Fibroblast of lung (primary cell): ENCODE measurements at regions not wholly inside any gene's neighbourhood (a gene's known extent, or its start where the extent isn't known, plus 50 kb on each side); places are given as distances from the start of the nearest gene placed in this dataset.

Experiments used
- DNase-seq, 2 donors: peaks; one replicate each; pipeline versions ENCODE4 v3.0.0 to v3.0.0-alpha.2; 2010; ENCODE audit warnings: low read depth in 2 of 2
- H2AFZ ChIP-seq: 2 replicates; pipeline ENCODE4 v1.5.1; 2012; ENCODE audit warnings: low read length, control low read depth, inconsistent platforms
- H3K27ac ChIP-seq: 2 replicates; pipeline ENCODE4 v1.5.1; 2011; ENCODE audit warnings: low read length, control low read depth; ENCODE audit not compliant: insufficient read depth
- H3K27me3 ChIP-seq: 2 replicates; pipeline ENCODE4 v1.5.1; 2011; ENCODE audit warnings: mild to moderate bottlenecking, low read length; ENCODE audit not compliant: control insufficient read depth, insufficient read depth
- H3K36me3 ChIP-seq: 2 replicates; pipeline ENCODE4 v1.5.1; 2011; ENCODE audit warnings: low read length; ENCODE audit not compliant: control insufficient read depth, insufficient read depth
- H3K4me1 ChIP-seq: 2 replicates; pipeline ENCODE4 v1.5.1; 2011; ENCODE audit warnings: low read length; ENCODE audit not compliant: control insufficient read depth, insufficient read depth; ENCODE audit errors: extremely low read depth
- H3K4me2 ChIP-seq: 2 replicates; pipeline ENCODE4 v1.5.1; 2011; ENCODE audit warnings: low read length, control low read depth; ENCODE audit not compliant: insufficient read depth; ENCODE audit errors: extremely low read depth
- H3K4me3 ChIP-seq, 4 experiments: fragments of 200-600 bp in 1 of 4; sonication (generic) in 1 of 4; replicated peaks in 1 of 4; 2 replicates each; pipeline ENCODE4 v1.5.1; 2011 to 2016; ENCODE audit warnings: low read length in 4 of 4, low read depth in 3 of 4, mild to moderate bottlenecking in 3 of 4, control low read depth in 2 of 4, inconsistent platforms in 1 of 4, mixed read lengths in 1 of 4; ENCODE audit not compliant: insufficient read depth in 1 of 4; ENCODE audit errors: control extremely low read depth in 1 of 4
- H3K79me2 ChIP-seq: 2 replicates; pipeline ENCODE4 v1.5.1; 2012; ENCODE audit warnings: mild to moderate bottlenecking, low read length, inconsistent platforms; ENCODE audit not compliant: control insufficient read depth, insufficient read depth
- H3K9ac ChIP-seq: 2 replicates; pipeline ENCODE4 v1.5.1; 2011; ENCODE audit warnings: mild to moderate bottlenecking, low read length, control low read depth; ENCODE audit not compliant: insufficient read depth
- H3K9me3 ChIP-seq: 2 replicates; pipeline ENCODE4 v1.5.1; 2012; ENCODE audit warnings: low read depth, low read length; ENCODE audit not compliant: control insufficient read depth, insufficient read depth
- H4K20me1 ChIP-seq: 2 replicates; pipeline ENCODE4 v1.5.1; 2011; ENCODE audit warnings: low read length; ENCODE audit not compliant: control insufficient read depth, insufficient read depth; ENCODE audit errors: extremely low read depth
- CTCF ChIP-seq, 2 donors: IDR thresholded peaks in 1 of 2; conservative IDR thresholded peaks in 1 of 2; 1 replicate in 1 of 2; 2 replicates in 1 of 2; pipeline ENCODE4 v1.5.1; 2011 to 2012; ENCODE audit warnings: low read length in 2 of 2, control low read depth in 1 of 2, inconsistent platforms in 1 of 2, low read depth in 1 of 2, mild to moderate bottlenecking in 1 of 2
- EZH2 ChIP-seq: IDR thresholded peaks from 2 replicates; pipeline ENCODE4 v1.5.1; 2012; ENCODE audit warnings: low read length, control low read depth, mild to moderate bottlenecking; ENCODE audit errors: missing control alignments

GRCh38 chr13:34513526-34513925 is 428.5 kb upstream of the NBEA start:
- H3K4me2 ChIP-seq, result no peak overlapping the region
- H3K79me2 ChIP-seq, result no peaks in the 10 kb centered on the region

GRCh38 chr13:34515201-34515600 is 426.9 kb upstream of the NBEA start:
- Histone ChIP-seq H3K4me3 (no peak overlapping the region), H3K27ac (no peak overlapping the region), H3K27me3 (no peaks in the 10 kb centered on the region), H3K9ac (no peak overlapping the region), H3K36me3 (no peaks in the 10 kb centered on the region), H3K4me1 (no peaks in the 10 kb centered on the region), H2AFZ (no peak overlapping the region), H3K9me3 (no peaks in the 10 kb centered on the region), H3K4me2 (no peak overlapping the region), H3K79me2 (no peaks in the 10 kb centered on the region), H4K20me1 (no peaks in the 10 kb centered on the region)
- TF ChIP-seq CTCF (conservative IDR thresholded peaks at IDR 0.05 in 1 of 2, IDR thresholded peaks at IDR 0.05 in 1 of 2; ENCODE audit: low read depth in 1 of 2, low read length in 2 of 2) (no peak), EZH2 (no peak)
- DNase-seq, result no peak

More at GRCh38 chr13:34513526-34513925, 428.5 kb upstream of the NBEA start:
- TF ChIP-seq EZH2 (no peak), CTCF (conservative IDR thresholded peaks at IDR 0.05 in 1 of 2, IDR thresholded peaks at IDR 0.05 in 1 of 2; ENCODE audit: low read depth in 1 of 2, low read length in 2 of 2) (no peak)
- H2AFZ ChIP-seq, result no peak overlapping the region
- DNase-seq, result peak in 1 of 2 donors; percentile 8
- H3K4me1 ChIP-seq, result no peaks in the 10 kb centered on the region
- H3K27ac ChIP-seq, result no peak overlapping the region
- H3K27me3 ChIP-seq, result no peaks in the 10 kb centered on the region
- no peaks in the 10 kb centered on the region for H4K20me1 ChIP-seq
- H3K9me3 ChIP-seq, result no peaks in the 10 kb centered on the region
- no peak overlapping the region for H3K9ac ChIP-seq
- no peaks in the 10 kb centered on the region for H3K36me3 ChIP-seq
- H3K4me3 ChIP-seq, result no peak overlapping the region

- Histone ChIP-seq H3K4me3 (no peak overlapping the region), H3K27ac (no peak overlapping the region), H3K4me1 (no peaks in the 10 kb centered on the region), H3K9ac (no peak overlapping the region), H3K79me2 (no peaks in the 10 kb centered on the region), H3K36me3 (no peaks in the 10 kb centered on the region), H3K27me3 (no peaks in the 10 kb centered on the region), H4K20me1 (no peaks in the 10 kb centered on the region), H3K9me3 (no peaks in the 10 kb centered on the region), H2AFZ (no peak overlapping the region), H3K4me2 (no peak overlapping the region)
- no peak for TF ChIP-seq EZH2
- TF ChIP-seq CTCF (conservative IDR thresholded peaks at IDR 0.05 in 1 of 2, IDR thresholded peaks at IDR 0.05 in 1 of 2; ENCODE audit: low read depth in 1 of 2, low read length in 2 of 2), result no peak
- DNase-seq, result no peak
Observed at GRCh38 chr13:34521171-34521570, 420.9 kb upstream of the NBEA start.
